H1 (cell line): ENCODE measurements at regions not wholly inside any gene's neighbourhood (a gene's known extent, or its start where the extent isn't known, plus 50 kb on each side); places are given as distances from the start of the nearest gene placed in this dataset.

Source experiments
- BACH1 ChIP-seq: IDR thresholded peaks from 2 replicates; pipeline ENCODE4 v1.6.1; 2012; ENCODE audit warnings: low read length, improper control_type of control experiment
- CEBPB ChIP-seq: IDR thresholded peaks from 2 replicates; pipeline ENCODE4 v1.6.1; 2012; ENCODE audit warnings: low read depth, low read length
- GABPA ChIP-seq: IDR thresholded peaks from 2 replicates; pipeline ENCODE4 v1.6.1; 2011; ENCODE audit warnings: mild to moderate bottlenecking, low read length, moderate library complexity, borderline replicate concordance; ENCODE audit not compliant: insufficient read depth
- RBBP5 ChIP-seq: IDR thresholded peaks from 2 replicates; pipeline ENCODE4 v1.7.1; 2012; ENCODE audit warnings: low read depth, mild to moderate bottlenecking, inconsistent platforms, low read length, moderate library complexity, borderline replicate concordance
- SP1 ChIP-seq: IDR thresholded peaks from 2 replicates; pipeline ENCODE4 v1.6.1; 2011; ENCODE audit warnings: low read depth, low read length
- TF ChIP-seq, protein P1 (sequence below), 3 experiments: IDR thresholded peaks; 1 replicate in 2 of 3; 2 replicates in 1 of 3; pipeline versions ENCODE4 v1.5.1 to v1.6.1; 2011; ENCODE audit warnings: low read length in 3 of 3, mild to moderate bottlenecking in 3 of 3, inconsistent platforms in 2 of 3, low read depth in 1 of 3, moderate library complexity in 1 of 3; ENCODE audit not compliant: insufficient read depth in 1 of 3; ENCODE audit errors: control extremely low read depth in 1 of 3

GRCh38 chrX:46298821-46299220, 246.4 kb downstream of the ZNF674 start:
- no peak for TF ChIP-seq GABPA
- TF ChIP-seq BACH1, result no peak
- TF ChIP-seq, protein P1, sequence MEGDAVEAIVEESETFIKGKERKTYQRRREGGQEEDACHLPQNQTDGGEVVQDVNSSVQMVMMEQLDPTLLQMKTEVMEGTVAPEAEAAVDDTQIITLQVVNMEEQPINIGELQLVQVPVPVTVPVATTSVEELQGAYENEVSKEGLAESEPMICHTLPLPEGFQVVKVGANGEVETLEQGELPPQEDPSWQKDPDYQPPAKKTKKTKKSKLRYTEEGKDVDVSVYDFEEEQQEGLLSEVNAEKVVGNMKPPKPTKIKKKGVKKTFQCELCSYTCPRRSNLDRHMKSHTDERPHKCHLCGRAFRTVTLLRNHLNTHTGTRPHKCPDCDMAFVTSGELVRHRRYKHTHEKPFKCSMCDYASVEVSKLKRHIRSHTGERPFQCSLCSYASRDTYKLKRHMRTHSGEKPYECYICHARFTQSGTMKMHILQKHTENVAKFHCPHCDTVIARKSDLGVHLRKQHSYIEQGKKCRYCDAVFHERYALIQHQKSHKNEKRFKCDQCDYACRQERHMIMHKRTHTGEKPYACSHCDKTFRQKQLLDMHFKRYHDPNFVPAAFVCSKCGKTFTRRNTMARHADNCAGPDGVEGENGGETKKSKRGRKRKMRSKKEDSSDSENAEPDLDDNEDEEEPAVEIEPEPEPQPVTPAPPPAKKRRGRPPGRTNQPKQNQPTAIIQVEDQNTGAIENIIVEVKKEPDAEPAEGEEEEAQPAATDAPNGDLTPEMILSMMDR (IDR thresholded peaks at IDR 0.05; ENCODE audit: control extremely low read depth in 1 of 3, insufficient read depth in 1 of 3, low read depth in 1 of 3, low read length in 3 of 3), result no peak
- TF ChIP-seq CEBPB, result no peak
- no peak for TF ChIP-seq RBBP5
- no peak for TF ChIP-seq SP1
